Motor neuron (in vitro differentiated cells): ENCODE measurements at regions not wholly inside any gene's neighbourhood (a gene's known extent, or its start where the extent isn't known, plus 50 kb on each side); places are given as distances from the start of the nearest gene placed in this dataset.
A peak's percentile ranks its signal among the peaks of the same experiment; 100 is the strongest.

Experiments used
- ATAC-seq, 8 experiments: fragments of 200-7000 bp; cut with Tn5 transposase; replicated peaks in 6 of 8; 2 replicates each; pipeline ENCODE4 v1.8.0; 2021; ENCODE audit warnings: mild to moderate bottlenecking in 8 of 8, moderate library complexity in 8 of 8
- H3K27ac ChIP-seq, 2 donors: fragments of 250-450 bp; sonication (Bioruptor Pico); 2 replicates each; pipeline ENCODE4 v1.9.0; 2021; ENCODE audit warnings: antibody characterized with exemption in 2 of 2, mild to moderate bottlenecking in 2 of 2, moderate library complexity in 1 of 2
- H3K4me1 ChIP-seq, 2 donors: fragments of 250-450 bp; sonication (Bioruptor Pico); replicated peaks in 1 of 2; 2 replicates each; pipeline ENCODE4 v1.6.1; 2021; ENCODE audit warnings: antibody characterized with exemption in 2 of 2, mild to moderate bottlenecking in 2 of 2, moderate library complexity in 1 of 2
- H3K4me3 ChIP-seq, 5 donors: fragments of 250-450 bp; sonication (Bioruptor Pico); 2 replicates each; pipeline ENCODE4 v1.9.0; 2021; ENCODE audit warnings: antibody characterized with exemption in 5 of 5, mild to moderate bottlenecking in 5 of 5, moderate library complexity in 4 of 5
- WGBS, 10 experiments: fragments of 450-650 bp; shearing (Covaris generic); methylation state at CpG; one replicate each; pipeline ENCODE4 v1.0.0; 2022; 5-methylcytosine and 5-hydroxymethylcytosine counted together
- in situ Hi-C, 9 experiments: fragments of 400-800 bp; cut with MboI; loops; one replicate each; pipeline ENCODE4 v1.15.0; 2021; ENCODE audit warnings: low sequenced_read_pairs in 9 of 9, low pct_unique_long_range_greater_than_20kb in 2 of 9; ENCODE audit not compliant: unreplicated experiment in 9 of 9

DNA sequence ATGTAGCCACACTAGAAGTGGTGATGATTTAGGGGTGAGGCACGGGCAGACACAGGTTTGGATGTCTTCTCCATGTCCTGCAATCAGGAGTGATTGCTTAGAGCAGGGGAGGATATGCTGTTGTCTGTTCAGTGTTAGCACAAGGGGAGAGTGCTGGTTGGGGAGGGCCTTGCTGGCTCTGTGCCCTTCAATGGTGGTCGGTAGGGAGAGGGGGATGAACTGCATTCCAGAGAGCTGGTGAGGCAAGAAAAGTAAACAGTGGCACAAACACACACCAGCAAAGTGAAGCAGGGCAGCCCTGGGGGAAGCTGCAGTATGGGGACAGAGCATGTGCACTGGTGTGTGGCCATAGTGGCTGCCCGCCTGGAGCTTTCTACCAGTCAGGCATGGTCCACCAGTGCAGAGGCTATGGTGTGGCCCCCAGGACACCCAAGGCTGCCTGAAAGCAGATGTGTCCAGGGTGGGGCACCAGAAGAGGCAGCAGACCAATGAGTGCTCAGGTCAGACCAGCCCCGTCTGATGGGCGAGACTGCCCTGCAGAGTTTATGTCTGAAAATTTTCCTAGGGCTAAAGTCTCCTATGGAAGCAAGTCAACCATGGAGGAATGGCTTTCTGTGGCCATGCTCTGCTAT is 1676.9 kb downstream of the PCDH9 start:
- Histone ChIP-seq H3K4me3 (no peak overlapping the region), H3K27ac (no peak overlapping the region), H3K4me1 (no peaks in the 10 kb centered on the region)
- in situ Hi-C loops, result no loop called here
- 83 to 100% methylated on average over 1 to 2 of the region's 5 CpGs; no CpG with 5 or more reads in 8 of the 10 experiments for WGBS, 10 experiments
- peak in 1 of 8 experiments; percentile 97 for ATAC-seq

DNA sequence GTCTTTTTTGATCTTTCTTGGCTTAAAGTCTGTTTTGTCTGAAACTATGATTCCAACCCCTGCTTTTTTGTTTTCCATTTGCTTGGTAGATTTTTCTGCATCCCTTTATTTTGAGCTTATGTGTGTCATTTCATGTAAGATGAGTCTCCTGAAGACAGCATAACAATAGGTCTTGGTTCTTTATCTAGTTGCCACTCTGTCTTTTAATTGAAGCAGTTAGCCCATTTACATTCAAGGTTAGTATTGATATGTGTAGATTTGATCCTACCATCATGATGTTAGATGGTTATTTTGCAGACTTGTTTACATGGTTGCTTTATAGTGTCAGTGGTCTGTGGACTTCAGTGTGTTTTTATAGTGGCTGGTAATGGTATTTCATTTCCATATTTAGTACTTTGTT is 1678.9 kb downstream of the PCDH9 start:
- H3K4me3 ChIP-seq, result no peak overlapping the region
- in situ Hi-C loops, result no loop called here
- H3K27ac ChIP-seq, result no peak overlapping the region
- no peak for ATAC-seq
- H3K4me1 ChIP-seq, result no peaks in the 10 kb centered on the region

DNA sequence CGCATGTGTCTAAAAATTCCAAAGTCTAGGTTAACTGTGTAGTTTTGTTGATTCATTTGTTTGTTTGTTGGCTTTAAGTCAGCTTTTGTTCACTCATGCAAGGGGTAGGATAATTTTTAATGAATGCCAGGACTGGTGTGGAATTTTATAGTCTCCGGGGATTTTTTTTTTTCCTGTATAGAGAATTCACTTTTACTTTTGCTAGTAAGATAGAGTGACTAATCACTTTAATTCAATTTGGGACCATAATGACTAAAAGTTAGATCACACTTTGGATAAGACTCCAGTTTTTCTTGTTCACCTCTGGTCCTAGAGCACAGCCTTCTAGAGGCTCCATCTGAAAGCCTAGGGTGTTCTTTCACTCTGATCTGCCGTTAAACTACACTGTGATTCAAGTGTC is 1690.0 kb downstream of the PCDH9 start:
- in situ Hi-C loops, result no loop called here
- 15 to 100% (median 91%) methylated on average over 2 to 3 of the region's 3 CpGs for WGBS, 10 experiments
- no peak for ATAC-seq

DNA sequence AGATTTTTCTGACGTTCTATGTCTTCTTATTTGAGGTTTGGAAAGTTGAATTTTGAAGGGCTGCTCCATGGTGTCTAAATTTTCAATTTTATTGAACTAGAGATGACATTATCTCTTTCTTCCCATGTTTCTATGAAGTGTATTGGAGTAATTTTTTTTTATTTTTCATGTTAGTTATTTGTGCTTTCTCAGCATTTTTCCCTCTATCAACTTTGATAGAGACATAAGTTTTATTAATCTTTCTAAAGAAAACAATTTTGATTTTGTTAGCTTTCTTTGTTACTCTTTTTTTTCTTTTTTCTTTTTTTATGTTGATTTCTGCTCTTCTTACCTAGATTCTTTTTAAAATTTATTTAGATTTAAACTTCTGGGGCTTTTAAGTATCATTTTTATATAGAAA is 1694.8 kb downstream of the PCDH9 start:
- ATAC-seq, result no peak
- Histone ChIP-seq H3K27ac (no peak overlapping the region), H3K4me3 (no peak overlapping the region), H3K4me1 (no peaks in the 10 kb centered on the region)
- in situ Hi-C loops, result no loop called here
- 0 to 100% (median 51%) methylated on average over 1 of the region's 1 CpG; no CpG with 5 or more reads in 2 of the 10 experiments for WGBS, 10 experiments

More for the DNA sequence above, 1690.0 kb downstream of the PCDH9 start:
- H3K4me1 ChIP-seq, result no peaks in the 10 kb centered on the region
- no peak overlapping the region for H3K27ac ChIP-seq
- no peak overlapping the region for H3K4me3 ChIP-seq

DNA sequence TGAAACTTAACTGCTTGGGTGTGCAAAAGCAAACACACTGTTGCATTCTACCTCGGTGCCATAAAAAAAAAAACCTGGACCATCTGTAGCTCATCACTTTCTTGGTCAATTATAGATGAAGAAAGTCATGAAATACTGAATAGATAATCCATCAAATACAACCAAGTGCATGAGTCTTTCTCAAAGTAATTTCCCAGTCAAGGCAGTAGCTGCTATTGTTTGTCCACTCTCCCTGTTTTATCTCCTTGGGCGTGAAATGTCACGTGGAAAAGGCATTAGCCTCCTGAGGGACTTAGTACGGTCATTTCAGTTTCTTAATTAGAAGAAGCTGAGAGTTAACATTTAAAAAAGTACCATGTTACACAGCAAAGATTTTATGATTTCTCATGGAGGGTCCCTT is 1697.9 kb downstream of the PCDH9 start:
- Histone ChIP-seq H3K4me1 (no peaks in the 10 kb centered on the region), H3K27ac (no peak overlapping the region), H3K4me3 (no peak overlapping the region)
- in situ Hi-C loops, result no loop called here
- ATAC-seq, result no peak
- WGBS, 10 experiments, result 8 to 84% (median 57%) methylated on average over 1 to 4 of the region's 4 CpGs

DNA sequence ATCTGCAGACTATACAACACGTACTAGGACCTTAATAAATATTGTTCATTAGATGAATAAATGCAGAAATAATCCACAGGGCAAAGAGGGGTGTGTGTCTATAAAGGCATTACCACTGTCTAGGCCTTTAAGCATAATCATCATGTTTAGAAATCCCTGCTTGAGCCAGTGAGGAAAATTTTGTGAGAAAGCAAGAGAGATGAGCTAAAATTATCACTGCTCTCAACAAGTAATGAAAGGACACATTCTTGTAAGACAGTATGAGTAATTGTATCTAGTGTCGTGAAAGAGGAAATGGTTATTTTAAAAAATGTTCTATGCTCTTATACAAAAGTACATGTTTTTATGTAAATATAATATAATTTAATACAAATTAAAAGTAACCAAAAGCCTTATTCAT is 1699.4 kb downstream of the PCDH9 start:
- WGBS, 10 experiments, result 20 to 100% (median 88%) methylated on average over 1 to 2 of the region's 2 CpGs
- Histone ChIP-seq H3K4me1 (no peaks in the 10 kb centered on the region), H3K27ac (no peak overlapping the region), H3K4me3 (no peak overlapping the region)
- no peak for ATAC-seq
- in situ Hi-C loops, result no loop called here

DNA sequence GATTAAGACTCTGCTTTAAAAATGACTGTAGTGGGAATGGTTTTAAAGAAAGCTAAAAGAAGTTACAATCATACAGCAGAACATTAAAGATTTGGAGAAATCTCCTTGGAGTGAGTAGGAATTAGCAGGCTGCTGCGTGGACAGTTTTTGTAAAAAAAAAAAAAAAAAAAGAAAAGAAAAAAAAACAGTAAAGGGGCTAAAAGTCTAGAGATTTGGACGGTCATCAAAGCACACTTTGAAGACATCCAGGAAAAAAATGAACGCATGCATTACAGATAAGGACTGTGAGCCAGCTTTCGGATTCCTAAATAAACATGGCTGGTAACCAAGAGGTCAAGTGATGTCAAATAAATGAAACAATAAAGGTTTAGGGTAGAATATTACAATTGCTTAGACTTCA is 1700.6 kb downstream of the PCDH9 start:
- Histone ChIP-seq H3K27ac (no peak overlapping the region), H3K4me1 (no peaks in the 10 kb centered on the region), H3K4me3 (no peak overlapping the region)
- WGBS, 10 experiments, result 0 to 93% (median 78%) methylated on average over 1 to 4 of the region's 4 CpGs
- no peak for ATAC-seq
- in situ Hi-C loops, result no loop called here

DNA sequence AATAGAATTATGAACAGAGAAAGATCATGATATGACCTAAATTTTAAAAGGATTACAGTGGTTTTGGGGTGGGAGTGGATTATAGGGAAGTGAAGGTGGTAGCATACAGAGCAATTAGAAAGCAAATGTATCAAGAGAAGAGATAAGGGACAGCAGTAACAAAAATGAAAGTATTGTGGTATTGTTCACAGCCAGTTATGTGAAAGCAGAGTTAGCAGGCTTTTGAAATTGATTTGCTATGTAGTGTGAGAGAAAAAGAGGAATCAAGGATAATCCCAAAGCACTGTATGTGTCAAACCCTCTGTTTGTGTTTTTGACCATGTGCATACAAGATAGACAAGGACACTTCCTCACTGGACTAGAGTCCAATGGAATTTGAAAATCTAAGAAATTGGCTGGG is 1721.4 kb downstream of the PCDH9 start:
- no peak overlapping the region for H3K27ac ChIP-seq
- in situ Hi-C loops, result no loop called here
- ATAC-seq, result no peak

DNA sequence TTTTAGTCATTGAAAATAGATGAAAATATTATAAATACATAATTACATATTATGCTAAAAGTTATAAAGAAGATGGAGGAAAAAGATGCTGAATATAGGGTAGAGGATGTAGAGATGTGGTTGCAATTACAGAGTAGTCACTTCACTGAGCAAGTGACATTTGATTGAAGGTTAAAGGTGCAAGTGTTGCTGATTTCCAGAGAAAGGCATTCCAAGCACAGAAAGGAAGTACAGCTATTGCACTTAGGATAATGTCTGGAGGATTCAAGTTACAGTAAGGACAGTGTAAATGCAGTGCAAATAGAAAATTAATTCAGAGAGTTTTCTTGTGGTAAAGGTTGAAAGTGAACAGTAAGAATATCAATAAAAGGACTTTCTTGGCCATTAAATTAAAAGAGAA is 1721.8 kb downstream of the PCDH9 start:
- Histone ChIP-seq H3K27ac (no peak overlapping the region), H3K4me1 (no peaks in the 10 kb centered on the region), H3K4me3 (no peak overlapping the region)
- in situ Hi-C loops, result no loop called here
- ATAC-seq, result no peak

More for the DNA sequence above, 1721.4 kb downstream of the PCDH9 start:
- H3K4me1 ChIP-seq, result no peaks in the 10 kb centered on the region
- H3K4me3 ChIP-seq, result no peak overlapping the region

DNA sequence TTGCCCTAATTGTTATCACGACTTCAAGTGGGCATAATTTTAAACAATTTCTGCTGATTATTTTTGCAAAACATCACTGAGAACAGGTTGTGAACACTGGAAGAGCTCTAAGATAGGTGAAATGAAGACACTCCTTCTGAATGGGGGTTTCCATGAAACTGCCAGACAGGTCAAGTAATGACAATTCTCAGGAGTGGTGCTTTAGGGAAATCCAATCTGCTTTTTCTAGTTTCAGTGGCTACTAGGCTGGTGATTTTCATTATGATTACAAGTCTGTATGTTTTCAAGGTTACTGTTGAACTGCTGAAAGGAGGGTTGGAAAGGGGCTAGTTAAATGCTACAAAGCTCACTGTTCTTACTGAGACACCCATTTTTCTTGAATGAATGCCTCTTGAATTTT is 1724.2 kb downstream of the PCDH9 start:
- in situ Hi-C loops, result no loop called here
- H3K27ac ChIP-seq, result no peak overlapping the region
- ATAC-seq, result no peak
- whole genome bisulfite sequencing, 10 experiments, result 0 to 100% (median 69%) methylated on average over 1 of the region's 1 CpG; no CpG with 5 or more reads in 2 of the 10 experiments
- H3K4me1 ChIP-seq, result no peaks in the 10 kb centered on the region
- no peak overlapping the region for H3K4me3 ChIP-seq

DNA sequence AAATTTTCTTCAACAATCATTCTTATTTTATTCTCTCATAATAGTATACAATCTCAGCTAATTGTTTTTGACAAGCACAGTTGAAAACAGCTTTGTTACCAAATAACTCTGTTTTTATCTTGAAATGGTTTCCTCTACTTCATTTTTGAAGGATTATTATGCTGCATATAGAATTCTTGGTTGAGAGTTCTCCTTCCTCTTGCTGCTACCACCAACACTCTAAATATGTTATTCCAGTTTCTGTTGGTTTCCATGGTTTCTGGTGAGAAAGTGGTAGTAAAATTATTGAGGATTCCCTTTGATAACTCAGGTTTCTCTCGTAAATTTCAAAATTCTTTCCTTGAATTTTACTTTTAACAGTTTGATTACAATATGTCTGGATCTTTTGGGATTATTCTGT is 1725.9 kb downstream of the PCDH9 start:
- Histone ChIP-seq H3K4me1 (no peaks in the 10 kb centered on the region), H3K4me3 (no peak overlapping the region), H3K27ac (no peak overlapping the region)
- in situ Hi-C loops, result no loop called here
- no peak for ATAC-seq
- 0 to 100% (median 92%) methylated on average over 1 of the region's 1 CpG; no CpG with 5 or more reads in 1 of the 10 experiments for WGBS, 10 experiments

DNA sequence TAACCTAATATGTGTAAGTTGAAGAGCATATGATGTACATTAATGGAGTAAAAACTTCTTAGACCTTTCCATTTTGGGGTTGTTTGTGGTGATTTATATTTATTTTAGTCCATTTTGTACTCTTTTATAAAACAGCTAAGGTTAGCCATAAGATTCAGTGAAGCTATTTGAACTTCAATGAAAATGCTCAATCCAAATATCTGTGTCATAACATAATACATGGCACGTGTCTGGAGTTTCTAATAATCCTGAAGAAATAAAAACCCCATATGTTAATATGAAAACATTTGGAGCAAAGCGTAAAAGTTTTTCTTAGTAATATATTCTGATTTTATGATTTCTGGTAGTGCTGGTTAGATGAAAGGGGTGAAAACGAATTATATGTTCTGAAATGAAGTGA is 1729.7 kb downstream of the PCDH9 start:
- in situ Hi-C loops, result no loop called here
- no peak for ATAC-seq
- H3K4me3 ChIP-seq, result no peak overlapping the region
- no peaks in the 10 kb centered on the region for H3K4me1 ChIP-seq
- 3 to 100% (median 79%) methylated on average over 2 to 3 of the region's 3 CpGs; no CpG with 5 or more reads in 1 of the 10 experiments for WGBS, 10 experiments
- H3K27ac ChIP-seq, result no peak overlapping the region

DNA sequence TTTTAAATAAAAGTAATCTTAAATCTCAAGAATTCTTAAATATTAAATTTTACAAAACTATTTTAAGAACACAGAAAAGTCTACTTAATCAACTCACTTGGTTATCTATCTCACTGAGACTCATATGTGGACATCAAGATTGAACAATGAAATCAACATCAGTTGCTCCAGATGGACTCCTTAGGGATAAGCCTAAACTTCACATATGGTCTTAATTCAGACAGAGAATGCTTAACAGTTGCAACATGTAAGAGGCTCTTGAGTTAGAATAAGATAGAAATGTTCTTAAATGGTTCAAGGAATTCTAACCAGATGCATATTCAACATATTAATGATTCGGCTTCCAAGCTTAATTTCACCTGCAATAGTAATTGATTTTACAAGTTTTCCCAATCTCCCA is 1730.9 kb downstream of the PCDH9 start:
- in situ Hi-C loops, result no loop called here
- ATAC-seq, result peak in 1 of 8 experiments; percentile 38
- Histone ChIP-seq H3K4me1 (no peaks in the 10 kb centered on the region), H3K4me3 (no peak overlapping the region), H3K27ac (no peak overlapping the region)
- WGBS, 10 experiments, result 0 to 100% (median 40%) methylated on average over 1 of the region's 1 CpG; no CpG with 5 or more reads in 2 of the 10 experiments

DNA sequence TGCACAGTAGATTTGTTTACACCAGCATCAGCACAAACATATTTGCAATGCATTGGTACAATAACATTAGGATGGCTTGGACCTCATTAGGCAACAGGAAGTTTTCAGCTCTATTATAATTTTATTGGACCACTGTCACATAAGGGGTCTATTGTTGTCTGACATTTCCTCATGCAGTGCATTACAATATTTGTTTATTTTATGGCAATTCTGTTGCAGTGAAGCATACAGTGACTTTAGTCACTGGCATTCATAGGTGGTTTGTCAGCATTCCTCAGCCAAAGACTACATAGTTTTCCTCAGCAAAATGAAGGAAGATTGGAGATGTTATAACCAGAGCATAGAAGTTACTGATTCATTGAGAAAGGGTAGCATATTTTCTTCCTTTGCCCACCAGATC is 1732.9 kb downstream of the PCDH9 start:
- H3K4me3 ChIP-seq, result no peak overlapping the region
- H3K4me1 ChIP-seq, result no peaks in the 10 kb centered on the region
- ATAC-seq, result no peak
- in situ Hi-C loops, result no loop called here
- H3K27ac ChIP-seq, result no peak overlapping the region
